ENCODE measurements at regions not wholly inside any gene's neighbourhood (a gene's known extent, or its start where the extent isn't known, plus 50 kb on each side); places are given as distances from the start of the nearest gene placed in this dataset.

- H2BK120ac ChIP-seq (ENCODE audit: low read depth, low read length), result no peak overlapping the region
- H2BK15ac ChIP-seq (ENCODE audit: low read length), result no peak overlapping the region
- DNase-seq (ENCODE audit: low spot score), result no peak
- H4K91ac ChIP-seq (ENCODE audit: low read depth, low read length, poor library complexity), result no peak overlapping the region
- H2BK5ac ChIP-seq (ENCODE audit: low read length), result no peak overlapping the region
- no peaks in the 10 kb centered on the region for H3K9me3 ChIP-seq (replicated peaks in 1 of 2; ENCODE audit: control insufficient read depth in 2 of 2, insufficient read depth in 1 of 2, low read depth in 1 of 2, low read length in 2 of 2)
- H3K36me3 ChIP-seq (replicated peaks in 1 of 2; ENCODE audit: control insufficient read depth in 2 of 2, insufficient read depth in 2 of 2, low read length in 2 of 2), result no peaks in the 10 kb centered on the region
- H4K8ac ChIP-seq (ENCODE audit: low read depth, low read length), result no peak overlapping the region
- H3K79me1 ChIP-seq (ENCODE audit: low read depth, low read length), result no peaks in the 10 kb centered on the region
- no peak overlapping the region for H3K4ac ChIP-seq (ENCODE audit: low read length)
- H3K4me3 ChIP-seq (ENCODE audit: low read length in 2 of 2), result no peak overlapping the region
- H2BK12ac ChIP-seq (ENCODE audit: low read length), result no peak overlapping the region
- no peak overlapping the region for H3K27ac ChIP-seq (replicated peaks; ENCODE audit: low read length)
- no peak overlapping the region for H3K23ac ChIP-seq (ENCODE audit: low read depth, low read length, poor library complexity)
- H3K4me2 ChIP-seq (ENCODE audit: insufficient read depth, low read length, poor library complexity, severe bottlenecking), result no peak overlapping the region
- H3K27me3 ChIP-seq (ENCODE audit: control insufficient read depth in 3 of 3, insufficient read depth in 3 of 3, low read depth in 1 of 3, low read length in 3 of 3), result no peaks in the 10 kb centered on the region
- H3K9ac ChIP-seq (ENCODE audit: low read depth, low read length, poor library complexity), result no peak overlapping the region
- no peak overlapping the region for H3K14ac ChIP-seq (ENCODE audit: low read length)
- H3K18ac ChIP-seq (ENCODE audit: low read length), result no peak overlapping the region
- H2AFZ ChIP-seq (ENCODE audit: low read length), result no peak overlapping the region
- WGBS, 2 donors (ENCODE audit: extremely low coverage in 2 of 2, insufficient read length in 2 of 2, insufficient replicate concordance in 1 of 2), result no CpG with 5 or more reads among the region's 2 CpGs
- no peak overlapping the region for H2AK5ac ChIP-seq (ENCODE audit: low read depth, low read length)
- H3K4me1 ChIP-seq (ENCODE audit: control insufficient read depth in 2 of 2, insufficient read depth in 1 of 2, low read depth in 1 of 2, low read length in 2 of 2), result no peaks in the 10 kb centered on the region
Measured at GRCh38 chr2:203585516-203585915, 50.4 kb upstream of the RAPH1 start.

GRCh38 chr2:203586206-203586605, 51.1 kb upstream of the RAPH1 start:
- no peak overlapping the region for H3K4ac ChIP-seq (ENCODE audit: low read length)

GRCh38 chr2:203586696-203587095, 51.6 kb upstream of the RAPH1 start:
- no peaks in the 10 kb centered on the region for H3K4me1 ChIP-seq (ENCODE audit: control insufficient read depth in 2 of 2, insufficient read depth in 1 of 2, low read depth in 1 of 2, low read length in 2 of 2)
- no peak overlapping the region for H2BK15ac ChIP-seq (ENCODE audit: low read length)
- WGBS, 2 donors (ENCODE audit: extremely low coverage in 2 of 2, insufficient read length in 2 of 2, insufficient replicate concordance in 1 of 2), result no CpG with 5 or more reads among the region's 4 CpGs
- H2BK12ac ChIP-seq (ENCODE audit: low read length), result no peak overlapping the region
- no peak overlapping the region for H2BK5ac ChIP-seq (ENCODE audit: low read length)
- no peak overlapping the region for H2AK5ac ChIP-seq (ENCODE audit: low read depth, low read length)
- no peak overlapping the region for H3K4me2 ChIP-seq (ENCODE audit: insufficient read depth, low read length, poor library complexity, severe bottlenecking)
- no peak overlapping the region for H3K4me3 ChIP-seq (ENCODE audit: low read length in 2 of 2)
- no peak overlapping the region for H3K14ac ChIP-seq (ENCODE audit: low read length)
- no peak overlapping the region for H3K27ac ChIP-seq (replicated peaks; ENCODE audit: low read length)
- H3K23ac ChIP-seq (ENCODE audit: low read depth, low read length, poor library complexity), result no peak overlapping the region
- no peak overlapping the region for H2BK120ac ChIP-seq (ENCODE audit: low read depth, low read length)
- H3K27me3 ChIP-seq (ENCODE audit: control insufficient read depth in 3 of 3, insufficient read depth in 3 of 3, low read depth in 1 of 3, low read length in 3 of 3), result no peaks in the 10 kb centered on the region
- H3K9ac ChIP-seq (ENCODE audit: low read depth, low read length, poor library complexity), result no peak overlapping the region
- H3K18ac ChIP-seq (ENCODE audit: low read length), result no peak overlapping the region
- no peak overlapping the region for H3K4ac ChIP-seq (ENCODE audit: low read length)
- H4K8ac ChIP-seq (ENCODE audit: low read depth, low read length), result no peak overlapping the region
- no peaks in the 10 kb centered on the region for H3K79me1 ChIP-seq (ENCODE audit: low read depth, low read length)
- no peak overlapping the region for H2AFZ ChIP-seq (ENCODE audit: low read length)
- H4K91ac ChIP-seq (ENCODE audit: low read depth, low read length, poor library complexity), result no peak overlapping the region
- no peaks in the 10 kb centered on the region for H3K36me3 ChIP-seq (replicated peaks in 1 of 2; ENCODE audit: control insufficient read depth in 2 of 2, insufficient read depth in 2 of 2, low read length in 2 of 2)
- no peak for DNase-seq (ENCODE audit: low spot score)
- no peaks in the 10 kb centered on the region for H3K9me3 ChIP-seq (replicated peaks in 1 of 2; ENCODE audit: control insufficient read depth in 2 of 2, insufficient read depth in 1 of 2, low read depth in 1 of 2, low read length in 2 of 2)

More at GRCh38 chr2:203586206-203586605, 51.1 kb upstream of the RAPH1 start:
- no CpG with 5 or more reads among the region's 6 CpGs for WGBS, 2 donors (ENCODE audit: extremely low coverage in 2 of 2, insufficient read length in 2 of 2, insufficient replicate concordance in 1 of 2)
- no peak overlapping the region for H2AK5ac ChIP-seq (ENCODE audit: low read depth, low read length)
- H3K23ac ChIP-seq (ENCODE audit: low read depth, low read length, poor library complexity), result no peak overlapping the region
- H2BK120ac ChIP-seq (ENCODE audit: low read depth, low read length), result no peak overlapping the region
- H3K27ac ChIP-seq (replicated peaks; ENCODE audit: low read length), result no peak overlapping the region
- H3K4me2 ChIP-seq (ENCODE audit: insufficient read depth, low read length, poor library complexity, severe bottlenecking), result no peak overlapping the region
- no peak overlapping the region for H2BK12ac ChIP-seq (ENCODE audit: low read length)
- H2BK15ac ChIP-seq (ENCODE audit: low read length), result no peak overlapping the region
- no peak for DNase-seq (ENCODE audit: low spot score)
- no peaks in the 10 kb centered on the region for H3K4me1 ChIP-seq (ENCODE audit: control insufficient read depth in 2 of 2, insufficient read depth in 1 of 2, low read depth in 1 of 2, low read length in 2 of 2)
- H3K4me3 ChIP-seq (ENCODE audit: low read length in 2 of 2), result no peak overlapping the region
- H4K8ac ChIP-seq (ENCODE audit: low read depth, low read length), result no peak overlapping the region
- H2BK5ac ChIP-seq (ENCODE audit: low read length), result no peak overlapping the region
- no peak overlapping the region for H2AFZ ChIP-seq (ENCODE audit: low read length)
- H4K91ac ChIP-seq (ENCODE audit: low read depth, low read length, poor library complexity), result no peak overlapping the region
- no peak overlapping the region for H3K14ac ChIP-seq (ENCODE audit: low read length)
- no peak overlapping the region for H3K9ac ChIP-seq (ENCODE audit: low read depth, low read length, poor library complexity)
- H3K18ac ChIP-seq (ENCODE audit: low read length), result no peak overlapping the region
- no peaks in the 10 kb centered on the region for H3K36me3 ChIP-seq (replicated peaks in 1 of 2; ENCODE audit: control insufficient read depth in 2 of 2, insufficient read depth in 2 of 2, low read length in 2 of 2)
- H3K27me3 ChIP-seq (ENCODE audit: control insufficient read depth in 3 of 3, insufficient read depth in 3 of 3, low read depth in 1 of 3, low read length in 3 of 3), result no peaks in the 10 kb centered on the region
- H3K9me3 ChIP-seq (replicated peaks in 1 of 2; ENCODE audit: control insufficient read depth in 2 of 2, insufficient read depth in 1 of 2, low read depth in 1 of 2, low read length in 2 of 2), result no peaks in the 10 kb centered on the region
- H3K79me1 ChIP-seq (ENCODE audit: low read depth, low read length), result no peaks in the 10 kb centered on the region

- Histone ChIP-seq H3K36me3 (replicated peaks in 1 of 2; ENCODE audit: control insufficient read depth in 2 of 2, insufficient read depth in 2 of 2, low read length in 2 of 2) (no peaks in the 10 kb centered on the region), H3K27ac (replicated peaks; ENCODE audit: low read length) (no peak overlapping the region), H3K18ac (ENCODE audit: low read length) (no peak overlapping the region), H2BK12ac (ENCODE audit: low read length) (no peak overlapping the region), H3K27me3 (ENCODE audit: control insufficient read depth in 3 of 3, insufficient read depth in 3 of 3, low read depth in 1 of 3, low read length in 3 of 3) (peaks cover 0 to 4% (median 0%) of the 10 kb centered on the region in 3 experiments), H3K4me2 (ENCODE audit: insufficient read depth, low read length, poor library complexity, severe bottlenecking) (no peak overlapping the region), H4K91ac (ENCODE audit: low read depth, low read length, poor library complexity) (no peak overlapping the region), H2AK5ac (ENCODE audit: low read depth, low read length) (no peak overlapping the region), H3K4ac (ENCODE audit: low read length) (no peak overlapping the region), H3K9me3 (replicated peaks in 1 of 2; ENCODE audit: control insufficient read depth in 2 of 2, insufficient read depth in 1 of 2, low read depth in 1 of 2, low read length in 2 of 2) (no peaks in the 10 kb centered on the region), H2BK15ac (ENCODE audit: low read length) (no peak overlapping the region), H2BK5ac (ENCODE audit: low read length) (no peak overlapping the region), H3K4me1 (ENCODE audit: control insufficient read depth in 2 of 2, insufficient read depth in 1 of 2, low read depth in 1 of 2, low read length in 2 of 2) (no peaks in the 10 kb centered on the region), H4K8ac (ENCODE audit: low read depth, low read length) (no peak overlapping the region), H3K14ac (ENCODE audit: low read length) (no peak overlapping the region), H2AFZ (ENCODE audit: low read length) (no peak overlapping the region), H3K9ac (ENCODE audit: low read depth, low read length, poor library complexity) (no peak overlapping the region), H2BK120ac (ENCODE audit: low read depth, low read length) (no peak overlapping the region), H3K4me3 (ENCODE audit: low read length in 2 of 2) (no peak overlapping the region), H3K23ac (ENCODE audit: low read depth, low read length, poor library complexity) (no peak overlapping the region), H3K79me1 (ENCODE audit: low read depth, low read length) (no peaks in the 10 kb centered on the region)
- WGBS, 2 donors (ENCODE audit: extremely low coverage in 2 of 2, insufficient read length in 2 of 2, insufficient replicate concordance in 1 of 2), result no CpG with 5 or more reads among the region's 2 CpGs
- DNase-seq (ENCODE audit: low spot score), result no peak
Measured at GRCh38 chr2:203590496-203590895, 55.4 kb upstream of the RAPH1 start.
